Glomerular endothelial cell (primary cell): ENCODE measurements at regions not wholly inside any gene's neighbourhood (a gene's known extent, or its start where the extent isn't known, plus 50 kb on each side); places are given as distances from the start of the nearest gene placed in this dataset.

Source experiments
- DNase-seq: peaks from one replicate; pipeline ENCODE4 v3.0.0-alpha.2; 2011; ENCODE audit warnings: low read depth, low spot score; ENCODE audit errors: extremely low read depth

DNA sequence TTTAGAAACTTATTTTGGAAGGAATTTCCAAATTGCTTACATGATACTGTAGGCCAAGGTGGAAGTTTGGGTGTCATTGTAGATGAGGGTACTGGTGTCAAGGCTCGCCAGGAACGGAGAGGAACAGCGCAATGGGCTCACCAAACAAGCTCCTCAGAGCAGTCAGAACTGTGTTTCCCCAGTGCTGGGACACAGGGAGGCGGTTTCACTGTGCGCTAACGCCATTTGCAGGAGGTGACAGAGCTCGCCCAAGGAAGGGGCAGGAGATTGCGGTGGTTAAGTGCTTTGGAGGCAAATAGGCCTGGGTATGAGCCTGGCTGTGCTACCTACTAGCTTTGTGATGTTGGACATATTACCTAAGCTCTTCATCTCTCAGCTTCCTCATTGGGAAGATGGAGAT is 57.3 kb downstream of the HHEX start:
- no peak for DNase-seq

DNA sequence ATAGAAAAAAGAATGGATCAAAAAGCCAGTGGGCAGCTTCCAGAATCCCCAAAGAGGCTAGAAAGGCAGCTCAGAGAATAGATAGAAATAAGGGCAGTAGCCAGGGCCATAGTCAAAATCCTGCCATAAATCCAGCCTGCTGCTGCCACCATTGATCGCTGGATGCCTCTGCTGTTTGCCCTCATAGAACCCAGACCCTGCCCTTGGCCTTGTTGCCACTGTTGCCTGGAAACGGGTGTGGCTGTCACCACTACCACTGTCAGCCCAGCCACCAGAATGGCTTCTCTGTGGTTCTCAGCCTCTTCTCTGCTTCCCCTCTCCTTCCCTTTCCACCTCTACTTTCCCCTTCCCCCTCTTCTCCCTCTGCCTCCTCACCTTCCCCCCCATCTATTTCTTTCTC is 57.8 kb downstream of the HHEX start:
- no peak for DNase-seq

DNA sequence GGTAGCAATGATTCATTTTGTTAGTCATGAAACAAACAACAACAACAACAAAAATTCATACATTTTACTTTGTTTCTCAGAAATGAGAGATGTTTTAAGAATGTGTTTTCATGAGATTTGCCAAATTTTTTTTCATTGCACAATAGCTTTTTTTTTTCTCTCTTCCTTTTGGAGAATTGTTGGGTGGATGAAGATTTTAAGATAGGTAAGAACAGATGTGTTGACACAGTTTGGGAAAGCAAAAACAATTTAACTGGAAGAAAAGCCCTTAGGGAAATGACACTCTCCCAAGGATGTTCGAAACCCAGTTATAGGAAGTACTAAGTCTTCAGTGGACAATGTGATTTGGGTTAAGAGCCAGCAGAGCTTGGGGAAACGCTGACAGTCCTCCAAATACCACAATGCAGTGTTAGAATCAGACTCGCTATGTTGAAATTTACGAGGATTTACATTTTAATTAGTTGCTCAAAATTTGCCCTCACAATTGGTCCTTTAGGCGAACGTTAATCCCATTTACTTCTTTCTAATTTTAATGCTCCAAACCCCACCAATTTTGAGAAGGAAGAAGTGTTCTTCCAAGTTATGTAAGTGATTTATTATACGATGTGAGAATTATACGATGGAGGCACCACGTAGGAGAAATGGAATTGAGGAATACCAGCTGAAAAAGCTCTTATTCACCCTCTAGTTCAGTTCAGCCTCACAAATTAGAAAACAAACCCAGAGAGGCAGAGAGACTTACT is 61.2 kb downstream of the HHEX start:
- no peak for DNase-seq

DNA sequence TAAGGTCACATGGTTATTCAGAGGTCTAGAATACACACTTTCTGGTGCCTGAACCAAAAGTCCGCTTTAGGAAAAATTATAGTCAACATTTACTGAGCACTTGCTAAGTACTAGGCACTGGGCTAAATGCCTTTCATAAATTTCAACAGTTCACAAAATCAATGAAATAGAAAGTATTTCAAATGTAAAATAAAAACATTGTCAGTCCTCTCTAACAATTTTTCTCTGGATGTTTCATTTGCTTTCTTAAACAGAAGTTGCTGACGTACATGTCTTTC is 61.7 kb downstream of the HHEX start:
- no peak for DNase-seq

DNA sequence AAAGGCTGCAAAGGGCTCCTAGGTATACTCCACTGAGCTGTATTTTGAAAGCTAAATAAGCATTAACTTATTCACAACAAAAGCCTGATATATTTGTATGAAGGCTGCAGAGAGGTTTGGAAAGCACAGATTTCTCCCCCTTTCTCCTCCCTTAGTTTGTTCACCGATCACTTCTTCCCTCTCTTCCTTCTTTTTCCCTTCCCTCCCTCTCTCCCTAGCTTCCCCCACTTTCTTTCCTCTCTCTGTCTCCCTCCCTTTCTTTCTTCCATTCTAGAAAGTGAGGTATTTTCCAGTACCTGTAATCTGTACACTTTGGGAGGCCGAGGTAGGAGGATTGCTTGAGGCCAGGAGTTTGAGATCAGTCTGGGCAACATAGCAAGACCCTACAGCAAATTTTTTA is 62.1 kb downstream of the HHEX start:
- DNase-seq = no peak

DNA sequence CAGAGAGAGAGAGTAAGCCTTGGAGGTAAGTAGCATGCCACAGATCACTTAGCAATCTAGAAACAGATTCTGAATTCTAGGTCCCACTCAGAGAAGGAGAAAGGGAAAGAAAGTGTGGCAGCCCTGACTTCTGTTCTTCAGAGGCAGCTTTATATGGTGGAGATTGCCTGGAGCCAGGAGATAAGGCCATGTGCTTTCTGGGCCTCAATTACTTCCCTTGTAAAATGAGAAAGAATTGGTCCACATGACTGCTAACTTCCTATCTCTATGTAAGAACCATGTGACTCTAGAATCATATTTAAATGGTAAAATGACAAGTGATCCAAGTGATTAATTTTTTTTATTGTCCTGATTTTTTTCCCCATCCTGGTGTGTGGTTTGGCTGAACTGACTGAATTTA is 64.1 kb downstream of the HHEX start:
- DNase-seq = no peak

DNA sequence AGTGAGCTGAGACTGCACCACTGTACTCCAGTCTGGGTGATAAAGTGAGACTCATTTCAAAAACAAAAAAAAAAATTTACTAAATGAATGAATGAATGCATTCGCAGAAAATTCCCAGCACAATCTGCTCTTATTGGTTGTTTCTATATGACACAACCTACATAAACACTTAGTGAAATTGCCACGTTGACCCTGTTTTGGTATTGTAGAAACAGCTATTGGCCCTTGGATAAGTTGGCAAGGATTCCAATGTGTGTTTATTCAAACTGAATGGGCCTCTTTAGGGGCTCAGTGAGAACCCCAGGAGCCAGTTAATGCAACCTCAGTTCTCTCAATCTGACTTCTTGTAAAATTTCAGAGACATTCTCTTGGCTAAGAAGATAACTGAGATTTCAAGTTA is 66.0 kb downstream of the HHEX start:
- DNase-seq = no peak

DNA sequence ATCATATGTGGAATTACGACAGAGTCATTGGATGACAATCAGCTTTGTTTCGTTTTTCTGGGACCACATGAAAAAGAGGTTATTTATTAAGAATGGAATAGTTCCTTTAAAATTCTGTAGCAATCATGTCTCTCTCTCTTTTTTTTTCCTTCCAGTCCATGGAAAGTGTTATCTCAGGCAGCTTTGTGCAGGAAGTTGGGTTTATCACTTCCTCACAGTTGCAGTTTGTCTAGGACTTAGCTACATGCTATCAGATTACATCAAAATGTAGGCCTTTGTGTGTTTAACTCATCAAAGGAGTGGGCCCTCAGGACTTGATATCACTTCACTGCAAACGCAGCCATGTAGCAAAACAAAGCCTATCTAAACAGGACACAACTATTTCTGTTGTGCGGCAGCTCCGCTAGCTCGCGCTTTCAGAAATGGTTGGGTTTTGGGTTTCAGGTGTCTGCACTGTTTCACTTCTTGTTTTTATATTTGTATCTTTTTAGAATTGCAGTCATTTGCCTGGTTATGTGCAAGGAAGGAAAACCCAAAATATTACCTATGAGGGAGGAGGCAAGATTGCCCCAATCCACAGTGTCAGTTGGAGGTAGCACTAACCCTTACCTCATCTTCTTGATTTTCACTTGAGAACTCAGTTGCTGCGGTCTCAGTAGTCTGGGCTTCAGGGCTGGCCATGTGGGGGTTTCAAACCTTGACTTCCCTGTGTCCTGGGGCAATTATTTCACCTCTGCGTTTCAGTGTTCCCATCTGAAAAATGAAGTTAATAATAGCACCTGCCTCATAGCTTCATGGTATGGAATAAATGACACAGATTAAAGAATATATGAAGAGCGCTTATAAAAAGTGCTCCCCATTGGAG is 66.7 kb downstream of the HHEX start:
- peak; percentile 91 for DNase-seq

DNA sequence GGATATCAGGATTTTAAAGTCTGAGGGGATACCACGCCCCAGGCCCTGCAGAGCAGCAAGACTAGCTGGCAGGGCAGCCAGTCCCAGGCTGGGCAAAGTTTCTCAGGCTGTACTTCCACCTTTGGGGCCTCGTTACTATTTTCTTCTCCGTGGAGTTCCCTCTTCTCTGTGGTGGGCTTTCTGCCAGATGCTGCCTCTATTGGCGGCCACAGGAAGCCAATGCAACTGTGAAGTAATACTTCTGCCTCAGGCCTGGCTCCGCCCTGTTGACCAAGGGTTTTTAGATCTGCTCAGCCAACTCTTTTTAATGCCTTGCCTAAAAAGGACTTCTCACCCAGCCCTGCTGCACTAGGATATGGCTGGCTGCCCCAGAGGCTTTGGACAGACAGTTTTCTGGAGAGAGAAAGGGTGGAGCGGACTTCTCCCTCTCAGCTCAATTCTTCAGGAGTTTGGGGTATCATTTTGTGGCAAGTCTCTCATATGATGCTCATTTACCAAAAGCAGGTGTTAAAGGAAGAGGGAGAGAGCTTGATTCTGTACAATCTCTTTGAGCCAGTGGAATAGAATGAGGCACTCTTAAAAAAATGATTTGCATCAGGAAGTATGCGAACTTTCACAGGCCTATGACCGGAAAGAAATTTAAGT is 67.4 kb downstream of the HHEX start:
- DNase-seq = no peak

DNA sequence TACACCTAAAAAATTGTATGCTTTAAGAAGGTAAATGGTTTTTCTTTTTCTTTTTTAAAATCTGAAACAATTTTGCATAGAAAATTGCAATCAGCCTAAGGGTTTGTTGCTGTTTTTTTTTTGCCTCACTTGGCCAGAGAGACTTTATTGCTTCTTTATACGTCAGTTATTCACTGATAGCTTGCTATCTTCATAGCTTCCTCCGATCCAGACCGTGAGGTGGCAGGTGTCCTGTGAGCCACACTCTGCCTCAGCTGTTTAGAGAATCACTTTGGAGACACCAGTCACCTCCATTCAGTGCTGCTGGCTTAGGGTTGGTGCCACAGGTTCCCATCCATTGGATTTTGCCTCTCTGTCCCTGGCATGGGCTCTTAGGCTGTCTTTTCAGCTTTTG is 68.0 kb downstream of the HHEX start:
- DNase-seq = no peak

DNA sequence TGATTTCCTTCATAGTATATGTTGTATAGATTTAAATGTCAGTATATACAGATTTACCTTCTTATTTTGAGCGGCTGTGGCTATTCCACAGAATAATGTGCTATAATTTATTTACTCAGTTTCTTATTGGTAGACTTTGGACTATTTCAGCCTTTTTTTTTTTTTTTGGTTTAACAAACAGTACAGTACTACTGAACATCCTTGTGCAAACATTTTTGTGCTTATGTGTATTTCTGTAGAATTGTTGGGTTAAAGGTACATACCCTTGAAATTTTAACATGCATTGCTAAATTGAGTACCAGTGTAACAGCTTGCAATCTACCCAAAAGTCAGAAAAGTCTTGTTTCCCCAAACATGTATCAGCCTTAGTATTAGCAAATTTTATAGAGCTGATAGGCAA is 68.8 kb downstream of the HHEX start:
- DNase-seq = no peak

DNA sequence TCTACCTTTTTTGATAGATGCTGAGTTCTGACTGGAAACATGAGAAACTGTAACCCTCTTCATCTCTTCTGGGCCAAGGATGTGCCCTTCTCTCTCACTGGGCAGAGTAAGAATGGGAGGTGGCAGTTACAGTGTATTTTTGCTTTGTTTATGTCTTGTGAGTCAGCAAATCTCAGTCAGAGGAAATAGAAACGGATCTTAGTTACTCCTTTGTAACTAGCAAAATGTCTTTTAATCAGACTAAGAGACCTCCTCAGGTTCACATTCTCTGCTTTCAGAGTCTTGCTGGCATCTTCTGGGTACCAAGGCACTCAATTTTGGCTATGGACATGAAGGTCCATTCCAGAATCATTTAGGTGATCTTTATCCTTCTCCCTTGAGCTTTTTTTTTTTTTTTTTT is 70.9 kb downstream of the HHEX start:
- DNase-seq = no peak

DNA sequence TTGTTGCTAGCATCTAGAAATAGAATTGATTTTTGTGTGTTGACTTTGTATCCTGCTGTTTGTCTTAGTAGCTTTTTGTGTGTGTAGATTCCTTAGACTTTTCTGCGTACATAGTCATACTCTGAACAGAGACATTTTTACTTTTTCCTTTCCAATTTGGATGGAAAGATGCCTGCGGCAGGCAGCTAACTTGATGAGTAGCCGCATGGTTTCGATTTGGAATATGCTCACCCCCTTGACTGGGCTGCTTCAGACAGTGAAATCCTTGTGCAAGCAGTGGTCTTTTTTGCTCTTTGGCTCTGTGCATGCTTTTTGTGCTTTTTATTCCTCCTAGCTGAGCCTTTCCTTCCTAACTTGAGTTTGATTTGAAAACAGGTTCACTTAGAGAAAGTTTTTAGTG is 71.8 kb downstream of the HHEX start:
- no peak for DNase-seq

DNA sequence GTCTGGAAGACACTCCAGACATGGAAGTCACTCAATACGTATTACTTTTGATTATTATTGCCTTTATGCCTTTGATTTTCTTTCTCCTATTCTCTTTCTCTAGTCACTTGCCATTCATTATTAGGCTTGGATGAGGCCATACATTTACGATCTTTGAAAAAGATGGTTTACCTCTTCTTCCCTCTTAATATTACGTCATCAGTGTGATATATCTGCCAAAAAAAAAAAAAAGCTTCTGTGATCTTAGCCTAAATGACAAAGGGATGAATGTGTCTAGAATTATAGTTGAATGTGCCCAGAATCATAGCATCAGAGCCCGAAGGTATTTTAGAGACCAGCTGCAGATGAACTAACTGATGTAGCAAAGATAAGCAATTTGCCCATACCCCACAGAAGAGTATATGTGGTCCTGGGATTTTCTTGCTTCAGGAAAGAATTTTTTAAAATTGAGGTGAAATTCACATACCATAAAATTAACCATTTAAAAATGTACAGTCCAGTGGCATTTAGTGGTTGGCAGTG is 73.9 kb downstream of the HHEX start:
- DNase-seq = no peak

DNA sequence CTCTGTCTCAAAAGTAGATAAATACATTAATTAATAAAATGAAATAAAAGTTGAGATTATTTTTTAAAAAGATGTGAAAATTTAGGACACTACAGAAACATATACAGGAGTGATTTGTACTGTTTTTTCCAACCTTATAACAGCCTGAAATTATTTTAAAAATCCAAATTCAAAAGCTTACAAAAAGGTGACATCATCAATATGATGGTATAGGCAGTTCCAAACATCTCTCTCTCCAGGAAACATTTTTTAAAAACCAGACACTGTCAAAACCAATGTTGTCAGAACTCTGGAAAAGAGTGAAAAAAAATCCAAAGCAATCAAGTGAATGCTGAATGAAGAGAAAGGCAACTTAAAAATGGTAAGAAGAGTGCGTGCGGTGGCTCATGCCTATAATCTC is 76.7 kb downstream of the HHEX start:
- no peak for DNase-seq

DNA sequence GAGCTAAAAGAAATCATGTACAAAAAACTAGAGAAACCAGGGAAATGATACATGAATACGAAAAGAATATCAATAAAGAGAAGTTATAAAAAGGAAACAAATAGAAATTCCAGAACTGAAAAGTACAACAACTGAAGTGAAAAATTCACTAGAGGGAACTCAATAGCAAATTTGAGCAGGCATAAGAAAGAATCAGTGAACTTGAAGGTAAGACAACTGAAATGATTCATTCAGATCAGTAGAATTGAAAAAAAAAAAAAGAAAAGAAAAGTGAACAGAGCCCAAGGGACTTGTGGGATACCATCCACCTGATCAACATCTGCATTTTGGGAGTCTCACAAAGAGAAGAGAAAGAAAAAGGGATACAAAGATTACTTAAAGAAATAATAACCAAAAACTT is 78.3 kb downstream of the HHEX start:
- DNase-seq = no peak

DNA sequence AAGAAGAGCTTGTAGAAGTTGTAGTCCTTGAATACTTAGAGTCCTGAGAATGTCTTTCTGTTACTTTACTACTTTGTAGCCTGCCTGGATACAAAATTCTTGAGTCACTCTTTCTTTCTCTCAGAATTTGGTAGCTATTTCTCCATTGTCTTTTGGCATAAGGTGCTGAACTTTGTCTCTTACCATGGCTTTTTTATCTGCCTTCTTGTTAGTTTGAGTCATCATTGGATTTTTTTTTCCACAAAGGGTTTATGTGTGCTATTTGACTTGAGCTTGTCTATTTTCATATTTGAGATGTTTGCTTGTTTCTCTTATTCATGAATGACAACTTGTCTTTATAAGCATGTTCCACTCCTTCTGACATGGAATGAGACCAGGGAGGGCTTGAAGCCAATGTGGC is 74.5 kb upstream of the EXOC6 start:
- no peak for DNase-seq

DNA sequence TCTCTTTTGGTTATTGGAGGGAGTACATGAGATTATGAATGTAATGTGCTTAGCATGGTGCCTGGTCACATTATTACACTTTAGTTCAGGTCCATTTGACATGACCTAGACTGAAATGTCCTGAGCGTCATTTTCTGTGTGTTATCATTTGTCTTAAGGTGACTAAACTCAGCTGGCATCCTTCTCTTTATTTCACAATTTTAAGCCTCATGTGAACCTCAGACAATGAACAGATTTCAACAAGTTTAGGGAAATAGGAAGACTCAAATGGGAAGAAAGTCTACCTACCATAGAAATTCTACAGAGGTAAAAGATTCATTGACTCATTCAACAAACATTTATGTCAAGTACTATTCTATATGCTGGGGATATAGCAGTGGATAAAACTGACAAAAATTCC is 70.2 kb upstream of the EXOC6 start:
- no peak for DNase-seq

DNA sequence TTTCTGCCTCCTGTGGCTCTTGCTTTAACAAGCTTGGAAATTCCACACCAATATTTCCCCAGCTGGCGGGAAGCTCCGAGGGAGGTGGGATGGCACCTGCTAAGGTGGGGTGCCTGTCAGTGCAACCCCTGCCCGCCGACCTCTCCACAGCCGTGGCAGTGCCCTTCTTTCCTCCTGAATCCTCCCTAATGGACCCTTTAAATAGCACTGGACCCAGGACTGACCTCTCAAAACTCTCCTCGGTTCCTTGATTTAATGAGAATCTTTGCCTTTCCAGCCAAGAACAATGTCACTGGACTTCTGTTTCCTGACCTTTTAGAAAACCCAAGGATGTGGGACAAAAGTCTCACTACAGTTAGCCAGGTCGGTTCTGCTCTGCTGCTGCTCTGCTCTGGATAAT is 63.2 kb upstream of the EXOC6 start:
- no peak for DNase-seq

DNA sequence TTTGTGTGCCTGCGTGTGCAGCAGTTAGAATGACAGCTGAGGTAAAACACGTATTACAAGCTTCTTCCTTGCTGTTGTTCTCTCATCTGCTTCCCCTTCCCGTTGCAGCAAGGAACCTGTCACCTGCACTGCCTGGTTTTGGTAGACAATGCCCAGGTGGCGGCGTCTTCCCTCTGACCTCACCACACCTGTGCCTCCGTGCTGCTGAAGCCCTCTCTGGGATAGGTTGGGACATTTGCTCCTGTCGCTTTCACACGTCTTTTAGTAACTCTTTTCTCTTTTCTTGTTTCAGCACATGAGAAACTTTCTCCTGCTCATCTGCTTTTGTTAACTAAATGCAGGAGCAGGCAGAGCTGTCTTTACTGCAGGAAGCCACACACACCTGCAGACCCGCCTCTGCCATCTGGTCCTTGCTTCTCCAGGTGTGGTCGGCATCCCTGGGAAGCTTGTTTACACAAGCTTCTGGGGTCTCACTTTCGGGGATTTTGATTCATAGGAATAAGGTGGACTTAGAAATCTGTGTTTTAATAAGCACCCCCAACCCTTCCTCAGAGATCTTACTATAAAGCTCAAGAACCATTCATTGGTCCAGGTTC is 60.7 kb upstream of the EXOC6 start:
- DNase-seq = no peak

DNA sequence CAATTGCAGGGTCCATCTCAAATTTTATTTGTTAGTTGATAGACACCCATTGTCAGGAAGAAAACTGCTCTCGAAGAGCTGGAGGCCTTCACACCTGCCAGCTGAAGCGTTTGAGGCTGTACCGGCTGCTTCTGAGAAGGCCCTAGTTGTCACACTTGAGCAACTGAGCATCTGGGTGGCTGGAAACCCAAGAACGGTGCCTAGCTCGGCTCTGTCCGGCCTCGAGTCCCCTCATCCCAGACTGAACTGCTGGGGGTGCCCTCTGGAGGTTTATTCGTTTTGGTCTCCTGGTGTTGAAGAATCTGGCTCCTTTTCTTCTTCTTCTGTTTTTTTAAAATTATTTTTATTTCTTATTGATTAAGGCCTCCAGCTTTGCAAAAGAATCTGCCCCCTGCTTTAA is 59.3 kb upstream of the EXOC6 start:
- DNase-seq = no peak

DNA sequence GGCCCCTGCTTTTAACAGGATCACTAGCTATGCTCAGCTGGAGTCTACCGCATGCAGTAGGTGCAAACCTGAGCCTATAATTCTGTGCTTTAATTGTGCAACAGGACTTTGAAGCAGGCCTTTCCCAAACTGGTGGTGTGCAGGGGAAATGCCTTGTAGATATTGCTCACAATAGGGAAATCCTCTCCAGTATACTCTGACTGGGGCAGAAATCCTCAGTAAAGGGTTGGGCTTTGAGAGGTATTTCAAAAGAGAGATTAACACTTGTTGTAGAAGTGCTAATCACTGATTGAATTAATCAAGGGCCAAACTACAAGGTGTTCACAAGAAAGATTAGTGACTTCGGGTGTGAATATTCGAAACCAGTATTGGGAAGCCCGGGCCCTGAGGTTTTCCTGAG is 58.5 kb upstream of the EXOC6 start:
- no peak for DNase-seq
